Endothelial cell of umbilical vein (primary cell): ENCODE measurements at regions not wholly inside any gene's neighbourhood (a gene's known extent, or its start where the extent isn't known, plus 50 kb on each side); places are given as distances from the start of the nearest gene placed in this dataset.

ENCODE experiments used
- BruUV-seq: library from RNA; stranded (reverse); fragments of 400-500 nt; replicated peaks from 2 replicates; lab custom pipeline; 2021; lab: Mats Ljungman, UMichigan
- CTCF ChIA-PET: fragments of 300-600, 350-600 bp; sonication (Branson Sonifier 250); formaldehyde crosslinking; loops from one replicate; lab custom pipeline; 2021; ENCODE audit warnings: antibody characterized with exemption, inconsistent platforms; lab: Charles Lee
- POLR2A ChIA-PET: fragments of 300-600, 350-600 bp; sonication (Branson Sonifier 250); formaldehyde crosslinking; loops from one replicate; lab custom pipeline; 2021; ENCODE audit warnings: antibody characterized with exemption, inconsistent platforms; lab: Charles Lee
- DNase-seq: peaks from one replicate; pipeline ENCODE4 v3.0.0-alpha.2; 2011; ENCODE audit warnings: low read depth, low spot score
- FAIRE-seq: peaks from 2 replicates; lab custom pipeline; 2011; peaks lifted over from hg19 to GRCh38; lab: Jason Lieb, UNC
- H2AFZ ChIP-seq: 2 replicates; pipeline ENCODE4 v1.6.0; 2012; ENCODE audit warnings: low read depth, low read length, control low read depth, inconsistent platforms
- H3K27ac ChIP-seq: 2 replicates; pipeline ENCODE4 v1.5.1; 2011; ENCODE audit warnings: low read depth, mild to moderate bottlenecking, control low read depth, low read length, moderate library complexity; ENCODE audit not compliant: insufficient read depth
- H3K27me3 ChIP-seq, 2 experiments: 2 replicates each; pipeline versions ENCODE4 v1.6.0 to v1.6.1; 2011; ENCODE audit warnings: low read length in 2 of 2, mixed read lengths in 1 of 2; ENCODE audit not compliant: control insufficient read depth in 2 of 2, insufficient read depth in 2 of 2
- H3K36me3 ChIP-seq, 2 experiments: 2 replicates in 1 of 2; 3 replicates in 1 of 2; pipeline ENCODE4 v1.5.1; 2011; ENCODE audit warnings: low read length in 2 of 2, mild to moderate bottlenecking in 1 of 2, moderate library complexity in 1 of 2; ENCODE audit not compliant: control insufficient read depth in 2 of 2, insufficient read depth in 2 of 2; ENCODE audit errors: extremely low read depth in 1 of 2
- H3K4me1 ChIP-seq: 3 replicates; pipeline ENCODE4 v1.5.1; 2011; ENCODE audit warnings: mild to moderate bottlenecking, low read length; ENCODE audit not compliant: control insufficient read depth, insufficient read depth; ENCODE audit errors: extremely low read depth
- H3K4me2 ChIP-seq: 2 replicates; pipeline ENCODE4 v1.6.1; 2011; ENCODE audit warnings: low read length, control low read depth, mixed read lengths; ENCODE audit not compliant: insufficient read depth
- H3K4me3 ChIP-seq, 3 experiments: fragments of 200-600 bp in 1 of 3; sonication (generic), shearing (Covaris generic) in 1 of 3; replicated peaks in 1 of 3; 2 replicates each; pipeline ENCODE4 v1.5.1; 2011 to 2016; ENCODE audit warnings: control low read depth in 3 of 3, low read length in 3 of 3, mild to moderate bottlenecking in 2 of 3, inconsistent platforms in 1 of 3, low read depth in 1 of 3, moderate library complexity in 1 of 3; ENCODE audit not compliant: insufficient read depth in 1 of 3
- H3K79me2 ChIP-seq: 2 replicates; pipeline ENCODE4 v1.6.0; 2012; ENCODE audit warnings: low read length, inconsistent platforms; ENCODE audit not compliant: control insufficient read depth, insufficient read depth
- H3K9ac ChIP-seq: replicated peaks from 2 replicates; pipeline ENCODE3; 2011; ENCODE audit warnings: low read length, control low read depth; ENCODE audit not compliant: insufficient read depth; ENCODE audit errors: extremely low read depth
- H3K9me1 ChIP-seq: replicated peaks from 3 replicates; pipeline ENCODE4 v1.6.0; 2011; ENCODE audit warnings: mild to moderate bottlenecking, low read length; ENCODE audit not compliant: control insufficient read depth, insufficient read depth; ENCODE audit errors: extremely low read depth
- H3K9me3 ChIP-seq: replicated peaks from 2 replicates; pipeline ENCODE4 v1.5.1; 2012; ENCODE audit warnings: low read length, inconsistent platforms; ENCODE audit not compliant: control insufficient read depth, insufficient read depth
- H4K20me1 ChIP-seq: replicated peaks from 2 replicates; pipeline ENCODE3; 2011; ENCODE audit warnings: mild to moderate bottlenecking, low read length; ENCODE audit not compliant: control insufficient read depth, insufficient read depth; ENCODE audit errors: extremely low read depth
- CTCF ChIP-seq, 2 donors: IDR thresholded peaks; 1 replicate in 1 of 2; 2 replicates in 1 of 2; pipeline ENCODE4 v1.5.1; 2011; ENCODE audit warnings: low read length in 2 of 2, mild to moderate bottlenecking in 2 of 2, moderate library complexity in 2 of 2, control low read depth in 1 of 2, inconsistent platforms in 1 of 2, low read depth in 1 of 2; ENCODE audit not compliant: insufficient read depth in 1 of 2; ENCODE audit errors: extremely low read depth in 1 of 2
- EZH2 ChIP-seq: IDR thresholded peaks from 2 replicates; pipeline ENCODE4 v1.6.1; 2012; ENCODE audit warnings: borderline replicate concordance, low read depth, mild to moderate bottlenecking, moderate library complexity, low read length, inconsistent platforms; ENCODE audit not compliant: severe bottlenecking
- FOS ChIP-seq: IDR thresholded peaks from 2 replicates; pipeline ENCODE4 v1.6.1; 2011; ENCODE audit warnings: mild to moderate bottlenecking, low read length, moderate library complexity, borderline replicate concordance; ENCODE audit not compliant: insufficient read depth
- GATA2 ChIP-seq: IDR thresholded peaks from 2 replicates; pipeline ENCODE4 v1.7.0; 2011; ENCODE audit warnings: low read depth, mild to moderate bottlenecking, moderate library complexity, mixed read lengths, low read length; ENCODE audit not compliant: insufficient read length, insufficient read depth
- JUN ChIP-seq: IDR thresholded peaks from 2 replicates; pipeline ENCODE4 v1.6.1; 2011; ENCODE audit warnings: borderline replicate concordance, low read depth; ENCODE audit not compliant: insufficient read length, insufficient read depth
- MAX ChIP-seq: IDR thresholded peaks from 2 replicates; pipeline ENCODE4 v1.6.1; 2011; ENCODE audit not compliant: insufficient read depth, insufficient read length
- MYC ChIP-seq: IDR thresholded peaks from one replicate; pipeline ENCODE4 v1.6.1; 2011; ENCODE audit warnings: mild to moderate bottlenecking, low read depth, low read length
- POLR2A ChIP-seq: IDR thresholded peaks from 2 replicates; pipeline ENCODE4 v1.6.1; 2012; ENCODE audit warnings: low read depth, mild to moderate bottlenecking, control low read depth, low read length
- POLR2AphosphoS5 ChIP-seq: IDR thresholded peaks from 2 replicates; pipeline ENCODE4 v1.6.1; 2012; ENCODE audit warnings: low read depth, mild to moderate bottlenecking, control low read depth, low read length, moderate library complexity; ENCODE audit not compliant: insufficient read depth
- dilution Hi-C: fragments of 300-500 bp; cut with MboI; formaldehyde crosslinking; loops from one replicate; pipeline ENCODE4 v1.15.0; 2019; ENCODE audit warnings: low sequenced_read_pairs; ENCODE audit not compliant: extremely low pct_ligation_motif_present
- intact Hi-C: fragments of 100-400 bp; cut with micrococcal nuclease; formaldehyde crosslinking; loops from one replicate; pipeline ENCODE4 v1.10.0; 2022

- dilution Hi-C loops = no loop called here
Measured at GRCh38 chr10:56895306-56895705, 534.2 kb upstream of the ZWINT start.

More at GRCh38 chr10:56895306-56895705, 534.2 kb upstream of the ZWINT start:
- Histone ChIP-seq H3K4me1 (no peaks in the 10 kb centered on the region), H3K9me3 (peaks cover 2% of the 10 kb centered on the region), H2AFZ (no peak overlapping the region), H3K9me1 (no peaks in the 10 kb centered on the region), H3K27me3 (no peaks in the 10 kb centered on the region), H4K20me1 (no peaks in the 10 kb centered on the region), H3K9ac (no peak overlapping the region), H3K4me3 (no peak overlapping the region), H3K36me3 (no peaks in the 10 kb centered on the region), H3K79me2 (no peaks in the 10 kb centered on the region), H3K4me2 (no peak overlapping the region), H3K27ac (no peak overlapping the region)
- DNase-seq = no peak
- intact Hi-C loops = no loop called here
- TF ChIP-seq MYC (no peak), POLR2A (no peak), CTCF (IDR thresholded peaks at IDR 0.05; ENCODE audit: extremely low read depth in 1 of 2, insufficient read depth in 1 of 2, low read depth in 1 of 2, low read length in 2 of 2) (no peak), MAX (no peak), POLR2AphosphoS5 (no peak), JUN (no peak), FOS (no peak), GATA2 (no peak), EZH2 (no peak)
- CTCF ChIA-PET = no interaction called here
- no peak for FAIRE-seq
- POLR2A ChIA-PET = no interaction called here
- BruUV-seq = no TSS peak
